Adipocyte (in vitro differentiated cells): ENCODE measurements at regions not wholly inside any gene's neighbourhood (a gene's known extent, or its start where the extent isn't known, plus 50 kb on each side); places are given as distances from the start of the nearest gene placed in this dataset.
A peak's percentile ranks its signal among the peaks of the same experiment; 100 is the strongest.

Source experiments
- DNase-seq: peaks from one replicate; pipeline ENCODE4 v3.0.0-alpha.2; 2015; ENCODE audit warnings: low read depth
- H3K27me3 ChIP-seq: replicated peaks from 2 replicates; pipeline ENCODE4 v1.7.0; 2013; ENCODE audit warnings: mild to moderate bottlenecking, low read length, moderate library complexity; ENCODE audit not compliant: control insufficient read depth, insufficient read depth
- H3K36me3 ChIP-seq: 2 replicates; pipeline ENCODE4 v1.7.0; 2013; ENCODE audit warnings: low read length, mild to moderate bottlenecking, moderate library complexity; ENCODE audit not compliant: control insufficient read depth, insufficient read depth, severe bottlenecking
- H3K4me1 ChIP-seq: 2 replicates; pipeline ENCODE4 v1.7.0; 2013; ENCODE audit warnings: mild to moderate bottlenecking, low read length, moderate library complexity; ENCODE audit not compliant: control insufficient read depth, insufficient read depth
- H3K4me3 ChIP-seq: 2 replicates; pipeline ENCODE4 v1.7.0; 2013; ENCODE audit warnings: mild to moderate bottlenecking, low read length, moderate library complexity
- H3K9ac ChIP-seq: 2 replicates; pipeline ENCODE4 v1.7.0; 2013; ENCODE audit warnings: mild to moderate bottlenecking, low read length, moderate library complexity
- H3K9me3 ChIP-seq: 2 replicates; pipeline ENCODE4 v1.7.0; 2013; ENCODE audit warnings: mild to moderate bottlenecking, low read length, moderate library complexity; ENCODE audit not compliant: control insufficient read depth

DNA sequence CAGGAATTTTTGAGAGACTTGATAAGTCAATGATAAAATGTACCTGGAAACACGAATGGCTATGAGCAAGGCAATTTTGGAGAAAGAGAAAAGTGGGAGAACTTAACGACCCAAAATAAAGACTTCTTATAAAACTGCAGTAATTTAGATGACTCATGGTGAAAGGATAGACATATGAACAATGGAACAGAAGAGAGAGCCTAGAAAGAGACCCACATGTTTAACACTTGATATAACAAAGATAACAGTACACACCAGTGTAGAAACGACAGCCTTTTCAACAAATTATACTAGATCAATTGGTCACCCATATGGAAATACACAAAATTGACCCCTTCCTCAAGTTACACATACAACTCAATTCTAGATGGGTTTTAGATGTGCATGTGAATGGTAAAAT, 117.5 kb upstream of the GALNT2 start:
- no peak for DNase-seq
- Histone ChIP-seq H3K4me3 (no peak overlapping the region), H3K4me1 (peaks cover 18% of the 10 kb centered on the region), H3K36me3 (no peaks in the 10 kb centered on the region), H3K9me3 (no peaks in the 10 kb centered on the region), H3K9ac (no peak overlapping the region), H3K27me3 (no peaks in the 10 kb centered on the region)

DNA sequence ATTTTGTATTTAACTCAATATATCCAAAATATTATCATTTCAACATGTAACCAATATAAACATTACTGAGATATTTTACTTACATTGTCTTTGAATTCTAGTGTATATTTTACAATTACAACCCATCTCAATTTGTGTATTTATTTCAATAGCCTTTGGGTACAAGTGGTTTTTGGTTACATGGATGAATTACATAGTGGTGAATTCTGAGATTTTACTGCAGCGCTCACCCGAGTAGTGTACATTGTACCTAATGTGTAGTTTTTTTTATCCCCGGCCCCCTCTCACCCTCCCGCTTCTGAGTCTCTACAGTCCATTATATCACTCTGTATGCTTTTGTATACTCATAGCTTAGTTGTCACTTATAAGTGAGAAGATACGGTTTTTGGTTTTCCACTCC, 117.0 kb upstream of the GALNT2 start:
- Histone ChIP-seq H3K36me3 (no peaks in the 10 kb centered on the region), H3K9ac (no peak overlapping the region), H3K9me3 (no peaks in the 10 kb centered on the region), H3K4me3 (no peak overlapping the region), H3K4me1 (peaks cover 18% of the 10 kb centered on the region), H3K27me3 (no peaks in the 10 kb centered on the region)
- DNase-seq, result no peak

DNA sequence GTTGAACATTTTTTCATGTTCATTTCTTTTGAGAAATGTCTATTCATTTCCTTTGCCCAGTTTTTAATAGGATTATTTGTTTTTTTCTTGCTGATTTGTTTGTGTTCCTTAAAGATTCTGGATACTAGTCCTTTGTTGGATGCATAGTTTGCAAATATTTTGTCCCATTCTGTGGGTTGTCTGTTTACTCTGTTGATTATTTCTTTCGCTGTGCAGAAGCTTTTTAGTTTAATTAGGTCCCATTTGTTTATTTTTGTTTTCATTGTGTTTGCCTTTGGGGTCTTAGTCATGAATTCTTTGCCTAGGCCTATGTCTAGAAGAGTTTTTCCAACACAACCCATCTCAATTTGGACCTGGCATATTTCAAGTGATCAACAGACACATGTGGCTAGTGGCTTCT, 116.1 kb upstream of the GALNT2 start:
- DNase-seq, result no peak
- Histone ChIP-seq H3K27me3 (no peaks in the 10 kb centered on the region), H3K4me3 (no peak overlapping the region), H3K9ac (no peak overlapping the region), H3K9me3 (no peaks in the 10 kb centered on the region), H3K4me1 (peaks cover 18% of the 10 kb centered on the region), H3K36me3 (no peaks in the 10 kb centered on the region)

DNA sequence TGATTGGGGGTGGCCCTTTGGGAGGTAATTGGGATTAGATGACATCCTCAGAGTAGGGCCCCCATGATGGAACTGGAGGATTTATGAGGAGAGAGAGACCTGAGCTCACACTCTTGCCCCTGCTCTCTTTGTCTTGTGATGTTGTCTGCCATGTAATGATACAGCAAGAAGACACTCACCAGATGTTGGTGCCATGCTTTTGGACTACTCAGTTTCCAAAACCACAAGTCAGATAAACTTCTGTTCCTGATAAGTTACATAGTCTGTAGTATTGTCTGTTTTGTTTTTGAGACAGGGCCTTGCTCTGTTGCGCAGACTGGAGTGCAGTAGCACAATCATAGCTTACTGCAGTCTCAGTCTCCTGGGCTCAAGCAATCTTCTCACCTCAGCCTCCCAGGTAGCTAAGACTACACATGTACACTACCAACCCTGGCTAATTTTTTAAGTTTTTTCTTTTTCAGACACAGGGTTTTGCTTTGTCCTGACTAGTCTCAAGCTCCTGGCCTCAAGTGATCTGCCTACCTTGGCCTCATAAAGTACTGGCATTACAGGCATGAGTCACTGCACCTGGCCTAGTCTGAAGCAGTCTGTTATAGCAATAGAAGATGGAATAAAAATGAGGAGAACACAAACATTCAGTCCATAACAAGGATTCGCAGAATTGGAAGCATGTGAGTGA, 115.0 kb upstream of the GALNT2 start:
- no peaks in the 10 kb centered on the region for H3K36me3 ChIP-seq
- DNase-seq, result no peak
- H3K9me3 ChIP-seq, result no peaks in the 10 kb centered on the region
- no peak overlapping the region for H3K4me3 ChIP-seq
- H3K9ac ChIP-seq, result no peak overlapping the region
- no peaks in the 10 kb centered on the region for H3K27me3 ChIP-seq
- peaks cover 18% of the 10 kb centered on the region for H3K4me1 ChIP-seq

DNA sequence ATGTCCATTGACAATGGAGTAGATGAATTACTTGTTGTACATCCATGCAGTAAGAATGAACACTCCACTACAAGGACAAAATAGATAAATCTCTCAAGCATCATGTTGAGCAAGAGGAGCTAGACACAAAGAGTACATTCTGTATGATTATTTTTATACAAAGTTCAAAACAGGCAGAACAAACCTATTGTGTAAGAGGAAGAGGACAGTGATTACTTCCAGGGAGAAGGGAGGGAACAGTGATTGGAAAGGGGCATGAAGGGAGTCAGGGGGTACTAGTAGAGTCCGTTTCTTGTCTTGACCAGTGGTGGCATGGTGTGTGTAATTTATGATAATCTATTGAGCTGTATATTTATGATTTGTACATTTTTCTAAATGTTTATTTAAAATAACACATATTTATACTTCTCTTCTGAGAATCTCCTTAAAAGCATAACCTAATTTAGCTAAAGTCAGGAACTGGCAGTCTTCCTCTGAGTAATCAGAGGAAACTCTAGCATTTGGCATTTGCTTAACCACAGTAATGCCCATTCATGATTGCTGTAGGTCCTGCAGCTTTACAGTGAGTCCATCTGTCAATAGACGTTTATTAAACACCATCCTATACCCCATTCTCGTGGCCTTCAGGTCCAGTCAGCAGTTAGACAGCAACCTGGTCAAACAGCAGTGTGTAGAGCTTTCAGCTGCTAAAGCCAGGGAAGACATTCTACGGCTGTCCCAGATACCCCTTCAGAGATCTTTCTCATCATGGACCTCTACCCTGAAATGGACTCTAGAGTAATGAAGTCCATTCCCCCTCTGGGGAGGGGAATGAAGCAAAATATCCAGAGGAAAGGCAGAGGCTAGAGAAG, 114.1 kb upstream of the GALNT2 start:
- Histone ChIP-seq H3K27me3 (no peaks in the 10 kb centered on the region), H3K9ac (no peak overlapping the region), H3K9me3 (no peaks in the 10 kb centered on the region), H3K36me3 (no peaks in the 10 kb centered on the region), H3K4me3 (no peak overlapping the region), H3K4me1 (peaks cover 18% of the 10 kb centered on the region)
- peak; percentile 42 for DNase-seq

DNA sequence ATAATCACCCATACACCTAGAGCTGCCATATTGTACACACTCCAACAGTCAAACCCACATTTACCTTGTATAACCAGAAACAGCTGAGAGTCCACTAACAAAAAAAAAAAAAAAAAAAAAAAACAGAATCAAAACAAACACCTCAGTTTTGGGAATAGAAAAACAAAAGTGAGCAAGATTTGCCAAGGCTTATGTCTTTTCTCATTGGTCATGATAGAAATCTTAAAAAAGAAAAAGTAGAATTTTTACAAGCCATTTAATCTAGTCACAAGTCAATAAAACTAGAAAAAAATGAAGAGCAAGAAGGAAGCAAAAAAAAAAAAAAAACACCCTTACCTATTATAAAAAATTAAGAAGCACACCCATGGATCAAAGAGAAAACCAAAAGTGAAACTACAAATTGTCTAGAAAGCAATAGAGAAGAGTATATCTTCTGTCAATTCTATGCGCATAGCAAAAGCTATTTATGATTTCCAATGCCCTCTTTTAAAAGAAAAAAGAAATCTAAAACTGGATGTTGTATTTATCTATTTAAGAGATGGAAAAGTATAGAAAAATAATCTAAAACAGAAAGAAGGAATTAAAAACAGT, 113.2 kb upstream of the GALNT2 start:
- Histone ChIP-seq H3K27me3 (no peaks in the 10 kb centered on the region), H3K9ac (no peak overlapping the region), H3K4me3 (no peak overlapping the region), H3K9me3 (no peaks in the 10 kb centered on the region), H3K36me3 (no peaks in the 10 kb centered on the region), H3K4me1 (peaks cover 18% of the 10 kb centered on the region)
- no peak for DNase-seq

DNA sequence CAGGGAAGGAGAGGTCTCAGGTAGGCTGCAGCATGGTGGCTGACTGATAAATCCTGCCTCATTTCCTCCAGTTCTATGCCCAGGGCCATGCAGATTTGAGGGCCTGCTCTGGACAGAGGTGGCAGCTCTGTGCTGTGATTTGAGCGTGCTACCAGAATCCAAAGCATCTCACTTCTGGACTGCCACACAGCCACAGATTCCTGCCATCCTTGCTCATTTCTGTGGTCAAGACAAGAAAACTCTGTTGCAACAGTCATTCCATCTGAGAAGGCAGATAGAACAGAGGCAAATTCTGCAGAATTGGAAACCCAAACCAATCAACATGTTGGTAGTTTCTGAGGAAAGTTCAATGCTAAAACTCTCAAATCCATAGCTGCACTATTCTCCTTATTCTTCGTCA, 102.8 kb upstream of the GALNT2 start:
- H3K9me3 ChIP-seq, result peaks cover 7% of the 10 kb centered on the region
- no peak overlapping the region for H3K9ac ChIP-seq
- DNase-seq, result peak; percentile 28
- H3K27me3 ChIP-seq, result no peaks in the 10 kb centered on the region
- H3K4me1 ChIP-seq, result no peaks in the 10 kb centered on the region
- H3K36me3 ChIP-seq, result no peaks in the 10 kb centered on the region
- H3K4me3 ChIP-seq, result no peak overlapping the region

DNA sequence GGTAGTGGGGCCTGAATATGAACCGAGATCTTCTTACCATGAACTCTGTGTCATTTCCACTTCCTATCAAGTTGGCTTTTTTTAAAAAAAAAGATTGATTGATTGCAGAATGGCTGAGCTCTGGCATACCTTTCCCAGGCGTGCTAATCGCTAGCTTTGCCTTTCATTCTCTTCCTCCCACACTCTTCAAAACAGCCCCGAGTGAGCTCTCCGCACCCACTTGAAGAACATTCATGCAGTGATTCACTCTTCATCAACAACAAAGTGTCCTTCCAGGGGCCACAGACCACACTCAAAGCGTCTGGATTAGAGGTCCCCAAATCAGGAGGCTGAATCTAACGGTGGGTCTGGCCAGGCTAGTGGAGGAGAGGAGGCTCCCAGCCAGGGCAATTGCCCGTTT, 96.3 kb upstream of the GALNT2 start:
- Histone ChIP-seq H3K9me3 (peaks cover 17% of the 10 kb centered on the region), H3K27me3 (no peaks in the 10 kb centered on the region), H3K4me1 (no peaks in the 10 kb centered on the region), H3K4me3 (no peak overlapping the region), H3K9ac (no peak overlapping the region), H3K36me3 (no peaks in the 10 kb centered on the region)
- DNase-seq, result no peak

DNA sequence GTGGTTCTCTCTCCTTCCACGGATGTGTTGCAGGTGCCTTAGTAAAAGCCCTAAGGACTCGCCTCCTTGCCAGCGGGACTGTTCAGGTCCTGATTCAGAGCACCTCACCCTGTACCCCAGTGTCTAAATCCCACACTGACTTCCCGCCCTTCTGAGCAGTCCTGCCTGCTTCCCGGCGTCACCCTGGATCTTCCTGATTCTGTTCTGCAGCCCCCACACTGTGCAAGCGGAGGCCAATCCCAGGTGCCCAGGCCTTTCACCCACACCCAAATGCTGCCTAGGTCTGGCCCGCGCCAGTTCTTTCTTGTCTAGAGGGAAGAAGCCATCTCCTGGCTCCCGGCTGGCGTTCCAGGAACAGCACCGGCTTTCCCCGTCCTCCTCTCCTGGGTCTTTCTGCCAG, 95.9 kb upstream of the GALNT2 start:
- H3K27me3 ChIP-seq, result no peaks in the 10 kb centered on the region
- no peaks in the 10 kb centered on the region for H3K36me3 ChIP-seq
- H3K4me3 ChIP-seq, result no peak overlapping the region
- no peak for DNase-seq
- H3K9ac ChIP-seq, result no peak overlapping the region
- H3K9me3 ChIP-seq, result peaks cover 21% of the 10 kb centered on the region
- no peaks in the 10 kb centered on the region for H3K4me1 ChIP-seq

DNA sequence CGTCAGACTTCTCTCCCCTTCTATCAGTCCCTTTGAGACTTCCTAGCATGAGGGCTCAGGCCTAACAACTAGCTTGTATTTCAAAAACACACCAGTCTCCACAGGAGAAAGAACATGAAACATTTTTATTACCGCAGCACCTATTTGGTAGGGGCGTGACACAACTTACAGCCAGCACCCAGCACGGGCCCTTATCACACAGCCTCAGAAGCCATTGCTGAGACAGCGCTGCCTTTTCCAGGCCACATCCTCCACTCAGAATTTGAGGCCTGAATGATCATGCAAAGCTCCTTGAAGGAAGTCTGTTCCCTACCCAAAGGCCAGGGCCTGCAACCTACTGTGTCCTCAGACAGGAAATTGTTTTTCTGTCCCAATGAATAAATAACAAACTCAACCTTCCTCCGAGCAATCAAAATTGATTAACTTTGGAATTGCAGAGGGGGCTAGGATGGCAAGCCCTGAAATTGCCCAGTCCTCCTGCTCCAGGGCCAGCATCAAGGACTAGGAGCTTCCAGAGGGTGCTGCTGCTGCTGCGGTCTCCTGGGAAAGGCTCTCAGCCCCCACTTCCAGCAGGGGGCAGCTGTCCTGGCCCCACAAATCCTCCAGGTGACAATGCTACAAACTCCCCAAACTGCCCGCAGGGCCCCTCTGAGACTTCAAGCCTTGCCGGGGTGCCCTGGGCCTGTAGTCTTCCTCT, 94.3 kb upstream of the GALNT2 start:
- peaks cover 25% of the 10 kb centered on the region for H3K9me3 ChIP-seq
- DNase-seq, result no peak
- H3K36me3 ChIP-seq, result no peaks in the 10 kb centered on the region
- no peak overlapping the region for H3K4me3 ChIP-seq
- H3K27me3 ChIP-seq, result no peaks in the 10 kb centered on the region
- no peaks in the 10 kb centered on the region for H3K4me1 ChIP-seq
- H3K9ac ChIP-seq, result no peak overlapping the region

DNA sequence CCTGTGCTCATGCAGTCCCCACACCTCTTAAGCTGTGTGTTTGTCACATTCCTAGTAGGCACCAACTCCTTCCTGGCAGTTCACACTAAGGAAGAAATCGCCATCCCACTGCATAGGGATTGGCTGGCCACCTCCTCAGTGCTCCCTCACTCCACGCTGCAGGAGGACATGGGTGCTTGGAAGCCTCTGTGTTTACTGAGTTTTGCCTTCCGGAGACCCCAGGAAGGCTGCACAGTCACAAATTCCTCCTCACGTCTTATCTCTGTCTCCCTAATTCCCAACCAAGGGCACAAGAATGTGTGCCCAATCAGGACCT, 93.8 kb upstream of the GALNT2 start:
- no peaks in the 10 kb centered on the region for H3K4me1 ChIP-seq
- H3K9me3 ChIP-seq, result peaks cover 29% of the 10 kb centered on the region
- no peak for DNase-seq
- no peak overlapping the region for H3K4me3 ChIP-seq
- no peaks in the 10 kb centered on the region for H3K27me3 ChIP-seq
- no peak overlapping the region for H3K9ac ChIP-seq
- no peaks in the 10 kb centered on the region for H3K36me3 ChIP-seq
